AG04449 (cell line): ENCODE measurements at regions not wholly inside any gene's neighbourhood (a gene's known extent, or its start where the extent isn't known, plus 50 kb on each side); places are given as distances from the start of the nearest gene placed in this dataset.

Experiments used
- CTCF ChIA-PET: fragments of 350-600 bp; formaldehyde crosslinking; extraction: SDS; loops from one replicate; lab custom pipeline; 2021; ENCODE audit warnings: antibody characterized with exemption; lab: Yijun Ruan, JAX
- POLR2A ChIA-PET: fragments of 400-600, 350-600 bp; formaldehyde crosslinking; extraction: SDS; loops from one replicate; lab custom pipeline; 2020; ENCODE audit warnings: antibody characterized with exemption, inconsistent platforms; lab: Yijun Ruan, JAX
- DNase-seq: peaks from one replicate; pipeline ENCODE4 v3.0.0-alpha.2; 2010; ENCODE audit warnings: low read depth, low spot score
- H3K4me3 ChIP-seq: 2 replicates; pipeline ENCODE4 v1.5.1; 2011; ENCODE audit warnings: low read depth, mild to moderate bottlenecking, control low read depth, low read length
- CTCF ChIP-seq: IDR thresholded peaks from one replicate; pipeline ENCODE4 v1.5.1; 2011; ENCODE audit warnings: mild to moderate bottlenecking, moderate library complexity, low read length, control low read depth, inconsistent platforms; ENCODE audit not compliant: insufficient read depth; ENCODE audit errors: missing control alignments

- TF ChIP-seq CTCF, result no peak
- H3K4me3 ChIP-seq, result no peak overlapping the region
- no peak for DNase-seq
- POLR2A ChIA-PET, result no interaction called here
- CTCF ChIA-PET, result interaction anchor here (1.0 to 1.5 kb wide), 2 partner anchors 12 to 126 kb away, joined by 3 to 5 read pairs; no protein-coding TSS in a partner anchor
Measured at GRCh38 chr2:172335736-172336135, 91.7 kb upstream of the ITGA6 start.

DNA sequence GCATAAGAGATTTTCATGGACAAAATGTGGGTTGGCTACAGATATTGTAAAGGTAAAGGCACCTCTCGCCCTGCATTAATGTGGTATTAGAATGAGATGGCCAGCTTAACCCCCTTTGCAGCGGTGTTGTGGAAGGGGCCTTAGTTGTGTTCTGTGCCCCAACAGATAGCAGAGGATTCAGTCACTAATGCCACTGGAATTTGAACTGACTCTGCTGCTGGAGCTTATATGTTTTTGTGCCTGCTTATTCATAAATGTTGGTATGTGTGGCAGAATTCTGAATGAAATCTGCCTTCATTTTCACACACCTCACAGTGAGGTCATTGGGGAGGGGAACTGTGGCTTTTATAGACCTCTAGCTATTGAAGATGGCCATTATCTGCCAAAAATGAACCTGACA, 90.7 kb upstream of the ITGA6 start:
- DNase-seq, result no peak
- ChIA-PET CTCF (interaction anchor here (1.0 to 1.5 kb wide), 2 partner anchors 13 to 125 kb away, joined by 3 to 5 read pairs; no protein-coding TSS in a partner anchor), POLR2A (no interaction called here)
- TF ChIP-seq CTCF, result no peak
- no peak overlapping the region for H3K4me3 ChIP-seq

- ChIA-PET POLR2A (no interaction called here), CTCF (interaction anchor here (1.3 kb wide), 2 partner anchors 122 to 167 kb away, joined by 3 read pairs; no protein-coding TSS in a partner anchor)
- H3K4me3 ChIP-seq, result no peak overlapping the region
- no peak for TF ChIP-seq CTCF
- DNase-seq, result no peak
Measured at GRCh38 chr2:172339371-172340010, 87.9 kb upstream of the ITGA6 start.

GRCh38 chr2:172340394-172340793, 87.0 kb upstream of the ITGA6 start:
- no peak for DNase-seq
- TF ChIP-seq CTCF, result no peak
- ChIA-PET CTCF (interaction anchor here (1.3 kb wide), 2 partner anchors 122 to 167 kb away, joined by 3 read pairs; no protein-coding TSS in a partner anchor), POLR2A (no interaction called here)
- no peak overlapping the region; the same call in 1 of the 2 replicates for H3K4me3 ChIP-seq

GRCh38 chr2:172342078-172342477, 85.3 kb upstream of the ITGA6 start:
- no peak for TF ChIP-seq CTCF
- DNase-seq, result no peak
- ChIA-PET CTCF (interaction anchor here (0.8 kb wide), 1 partner anchor 120 kb away, joined by 3 read pairs; no protein-coding TSS in a partner anchor), POLR2A (no interaction called here)
- no peak overlapping the region for H3K4me3 ChIP-seq

GRCh38 chr2:172342611-172343010, 84.8 kb upstream of the ITGA6 start:
- ChIA-PET CTCF (no interaction called here), POLR2A (no interaction called here)
- TF ChIP-seq CTCF, result no peak
- no peak for DNase-seq
- no peak overlapping the region for H3K4me3 ChIP-seq
